GM23338 (cell line): ENCODE measurements at regions not wholly inside any gene's neighbourhood (a gene's known extent, or its start where the extent isn't known, plus 50 kb on each side); places are given as distances from the start of the nearest gene placed in this dataset.

Experiments used
- EZH2phosphoT487 ChIP-seq: fragments of 200-600 bp; sonication (generic); IDR thresholded peaks from one replicate; pipeline ENCODE4 v1.8.1; 2018; ENCODE audit warnings: antibody characterized with exemption; ENCODE audit not compliant: unreplicated experiment
- TF ChIP-seq, protein P1 (sequence below), 2 experiments: fragments of 200-600 bp in 1 of 2; sonication (generic) in 1 of 2; conservative IDR thresholded peaks; 2 replicates each; pipeline versions ENCODE4 v1.5.1 to v1.6.1; 2016 to 2017; ENCODE audit warnings: antibody characterized with exemption in 2 of 2, low read depth in 2 of 2, mild to moderate bottlenecking in 2 of 2, moderate library complexity in 1 of 2

DNA sequence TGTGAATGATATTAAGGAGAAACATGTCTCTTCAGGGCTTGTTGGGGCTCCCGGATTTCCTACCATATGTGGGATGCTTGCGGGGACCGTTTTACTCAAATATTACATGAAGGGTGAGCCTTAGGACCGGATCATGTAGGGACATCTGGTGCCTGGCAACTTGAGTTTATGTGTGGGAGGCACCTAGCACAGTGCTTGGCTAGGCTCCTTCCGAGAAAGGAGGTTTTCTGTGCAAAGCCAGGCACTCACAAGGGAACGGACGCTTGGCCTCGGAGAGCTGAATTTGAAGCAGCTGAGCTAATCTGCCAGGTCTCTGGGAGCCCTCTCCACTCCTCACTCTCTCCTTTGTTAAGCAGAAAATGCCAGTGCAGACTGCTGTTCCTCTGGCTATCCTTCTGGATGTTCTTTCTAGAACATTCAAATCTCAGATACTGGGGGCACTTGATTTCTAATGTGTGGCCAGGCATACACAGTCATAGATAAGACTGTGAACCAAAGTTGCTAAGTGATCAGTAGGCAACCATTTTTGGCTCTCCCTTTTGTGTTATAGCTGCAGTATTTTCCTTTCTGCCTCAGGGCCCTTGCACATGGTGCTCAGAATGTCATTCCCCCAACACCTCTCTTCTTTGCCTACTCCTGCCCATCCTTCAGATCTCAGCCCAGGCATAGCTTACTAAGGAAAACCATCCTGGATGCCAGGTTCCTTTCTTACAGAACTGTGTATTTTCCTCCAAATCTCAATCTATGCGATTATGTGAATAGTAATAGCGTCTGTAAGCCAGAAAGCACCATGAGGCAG, 216.6 kb upstream of the CSF3R start:
- TF ChIP-seq, protein P1, sequence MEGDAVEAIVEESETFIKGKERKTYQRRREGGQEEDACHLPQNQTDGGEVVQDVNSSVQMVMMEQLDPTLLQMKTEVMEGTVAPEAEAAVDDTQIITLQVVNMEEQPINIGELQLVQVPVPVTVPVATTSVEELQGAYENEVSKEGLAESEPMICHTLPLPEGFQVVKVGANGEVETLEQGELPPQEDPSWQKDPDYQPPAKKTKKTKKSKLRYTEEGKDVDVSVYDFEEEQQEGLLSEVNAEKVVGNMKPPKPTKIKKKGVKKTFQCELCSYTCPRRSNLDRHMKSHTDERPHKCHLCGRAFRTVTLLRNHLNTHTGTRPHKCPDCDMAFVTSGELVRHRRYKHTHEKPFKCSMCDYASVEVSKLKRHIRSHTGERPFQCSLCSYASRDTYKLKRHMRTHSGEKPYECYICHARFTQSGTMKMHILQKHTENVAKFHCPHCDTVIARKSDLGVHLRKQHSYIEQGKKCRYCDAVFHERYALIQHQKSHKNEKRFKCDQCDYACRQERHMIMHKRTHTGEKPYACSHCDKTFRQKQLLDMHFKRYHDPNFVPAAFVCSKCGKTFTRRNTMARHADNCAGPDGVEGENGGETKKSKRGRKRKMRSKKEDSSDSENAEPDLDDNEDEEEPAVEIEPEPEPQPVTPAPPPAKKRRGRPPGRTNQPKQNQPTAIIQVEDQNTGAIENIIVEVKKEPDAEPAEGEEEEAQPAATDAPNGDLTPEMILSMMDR (conservative IDR thresholded peaks at IDR 0.05; ENCODE audit: low read depth in 2 of 2): no peak
- TF ChIP-seq EZH2phosphoT487: no peak
